ENCODE measurements at regions not wholly inside any gene's neighbourhood (a gene's known extent, or its start where the extent isn't known, plus 50 kb on each side); places are given as distances from the start of the nearest gene placed in this dataset.
"Not testable (repeated sequence)": the region's sequence is repeated elsewhere in the genome, so short reads cannot be mapped to it uniquely, and the experiment has no call there.

GRCh38 chr5:85841653-85842052 lies 776.1 kb upstream of the COX7C start:
- DNase-seq, result no peak

- no peak for DNase-seq
These were observed 774.2 kb upstream of the COX7C start for GRCh38 chr5:85843535-85843934.

GRCh38 chr5:85849411-85849810 lies 768.3 kb upstream of the COX7C start:
- DNase-seq, result no peak

- no peak for DNase-seq
These were observed 752.4 kb upstream of the COX7C start for GRCh38 chr5:85865296-85865695.

- DNase-seq, result no peak
These were observed 749.7 kb upstream of the COX7C start for GRCh38 chr5:85868070-85868469.

GRCh38 chr5:85893996-85894395 lies 723.7 kb upstream of the COX7C start:
- DNase-seq, result no peak

GRCh38 chr5:85896514-85896913 lies 721.2 kb upstream of the COX7C start:
- no peak for DNase-seq

GRCh38 chr5:85906460-85906859 lies 711.3 kb upstream of the COX7C start:
- no peak for DNase-seq

- DNase-seq, result no peak
These were observed 707.4 kb upstream of the COX7C start for GRCh38 chr5:85910335-85910734.

- no peak for DNase-seq
These were observed 696.8 kb upstream of the COX7C start for GRCh38 chr5:85920984-85921383.

GRCh38 chr5:85921590-85921989 lies 696.2 kb upstream of the COX7C start:
- DNase-seq, result no peak

- no peak for DNase-seq
These were observed 690.1 kb upstream of the COX7C start for GRCh38 chr5:85927632-85928031.

GRCh38 chr5:85929713-85930112 lies 688.0 kb upstream of the COX7C start:
- DNase-seq, result no peak

- no peak for DNase-seq
These were observed 686.5 kb upstream of the COX7C start for GRCh38 chr5:85931220-85931619.

GRCh38 chr5:85938201-85938600 lies 679.5 kb upstream of the COX7C start:
- no peak for DNase-seq

GRCh38 chr5:85951707-85952210 lies 666.0 kb upstream of the COX7C start:
- DNase-seq, result no peak

GRCh38 chr5:85952680-85953079 lies 665.1 kb upstream of the COX7C start:
- no peak for DNase-seq

GRCh38 chr5:85967681-85968080 lies 650.1 kb upstream of the COX7C start:
- DNase-seq, result no peak

GRCh38 chr5:85972539-85972938 lies 645.2 kb upstream of the COX7C start:
- DNase-seq, result no peak

- no peak for DNase-seq
These were observed 632.6 kb upstream of the COX7C start for GRCh38 chr5:85985167-85985566.

GRCh38 chr5:85990998-85991397 lies 626.7 kb upstream of the COX7C start:
- no peak for DNase-seq

GRCh38 chr5:85994653-85995052 lies 623.1 kb upstream of the COX7C start:
- not testable (repeated sequence) for DNase-seq

GRCh38 chr5:85998656-85999055 lies 619.1 kb upstream of the COX7C start:
- DNase-seq, result no peak

GRCh38 chr5:86008293-86008692 lies 609.4 kb upstream of the COX7C start:
- DNase-seq, result no peak

- no peak for DNase-seq
These were observed 609.0 kb upstream of the COX7C start for GRCh38 chr5:86008704-86009103.
